Epithelial cell of proximal tubule (primary cell): ENCODE measurements at regions not wholly inside any gene's neighbourhood (a gene's known extent, or its start where the extent isn't known, plus 50 kb on each side); places are given as distances from the start of the nearest gene placed in this dataset.
"Not testable (repeated sequence)": the region's sequence is repeated elsewhere in the genome, so short reads cannot be mapped to it uniquely, and the experiment has no call there.

ENCODE experiments used
- DNase-seq: peaks from one replicate; pipeline ENCODE4 v3.0.0-alpha.2; 2011; ENCODE audit warnings: low read depth
- H3K4me3 ChIP-seq: 2 replicates; pipeline ENCODE4 v1.5.1; 2011; ENCODE audit warnings: low read depth, mild to moderate bottlenecking, low read length
- CTCF ChIP-seq: conservative IDR thresholded peaks from 2 replicates; pipeline ENCODE4 v1.5.1; 2012; ENCODE audit warnings: low read depth, mild to moderate bottlenecking, low read length

GRCh38 chr6:58073263-58073662 is 755.8 kb downstream of the PRIM2 start:
- DNase-seq = no peak
- no peak overlapping the region for H3K4me3 ChIP-seq
- TF ChIP-seq CTCF = no peak

DNA sequence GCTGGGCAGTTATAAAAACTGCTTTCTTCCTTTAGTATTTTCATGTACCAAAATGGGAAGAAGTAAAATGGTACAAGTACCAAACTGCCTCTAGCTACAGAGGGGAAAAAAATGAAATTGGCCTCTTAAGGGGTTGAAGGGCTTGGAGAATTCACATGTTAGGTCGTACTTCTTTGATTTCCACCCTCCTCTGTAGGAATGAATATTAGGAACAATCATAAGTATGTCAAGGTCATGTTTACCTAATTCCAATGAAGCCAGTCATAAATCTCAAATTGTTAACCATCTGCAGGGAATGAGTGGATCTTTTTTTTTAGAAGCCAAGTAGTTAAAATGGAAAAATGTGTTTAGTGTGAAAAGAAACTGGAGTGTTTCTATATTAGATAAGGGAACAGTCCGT is 772.6 kb downstream of the PRIM2 start:
- not testable (repeated sequence) for H3K4me3 ChIP-seq, DNase-seq

DNA sequence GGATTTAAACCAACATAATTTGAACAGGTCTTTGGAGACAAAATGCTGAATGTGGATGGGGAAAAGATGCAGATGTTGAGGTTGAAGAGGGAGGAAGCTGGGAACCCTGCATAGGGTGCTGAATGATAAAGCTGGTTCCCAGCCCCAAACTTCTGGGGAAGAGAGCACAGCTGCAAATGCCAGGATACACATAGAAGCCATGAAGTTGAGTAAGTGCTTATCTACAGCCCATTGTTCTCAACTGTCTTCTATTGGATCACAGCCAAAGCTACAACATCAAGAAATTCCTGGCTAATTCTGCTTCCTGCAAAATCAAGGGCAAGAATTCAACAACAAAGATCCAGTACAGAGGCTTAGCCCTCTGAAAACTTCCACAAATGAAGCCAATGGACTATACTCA is 779.8 kb downstream of the PRIM2 start:
- H3K4me3 ChIP-seq, DNase-seq: not testable (repeated sequence)

DNA sequence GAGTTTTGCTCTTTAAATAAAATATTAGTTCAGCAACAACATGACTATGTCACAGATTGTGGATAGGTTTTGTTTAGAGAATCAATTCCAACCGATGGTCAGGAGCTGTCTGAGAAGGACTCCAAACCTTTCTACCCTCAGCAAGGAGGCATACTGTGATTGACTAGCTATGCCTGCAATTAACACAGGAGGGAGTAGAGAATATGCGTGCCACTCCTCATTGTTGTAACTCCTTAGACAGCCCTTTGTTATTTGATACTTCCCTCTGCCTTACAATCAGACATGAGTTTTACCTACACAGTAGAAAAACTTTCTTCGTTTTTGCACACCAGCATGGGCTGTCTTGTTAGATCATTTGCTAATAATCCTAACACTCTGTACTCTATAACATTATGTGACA is 796.5 kb downstream of the PRIM2 start:
- no peak overlapping the region for H3K4me3 ChIP-seq
- TF ChIP-seq CTCF = no peak
- DNase-seq = no peak

- not testable (repeated sequence) for H3K4me3 ChIP-seq, DNase-seq
Observed at GRCh38 chr6:58117162-58117561, 799.7 kb downstream of the PRIM2 start.

DNA sequence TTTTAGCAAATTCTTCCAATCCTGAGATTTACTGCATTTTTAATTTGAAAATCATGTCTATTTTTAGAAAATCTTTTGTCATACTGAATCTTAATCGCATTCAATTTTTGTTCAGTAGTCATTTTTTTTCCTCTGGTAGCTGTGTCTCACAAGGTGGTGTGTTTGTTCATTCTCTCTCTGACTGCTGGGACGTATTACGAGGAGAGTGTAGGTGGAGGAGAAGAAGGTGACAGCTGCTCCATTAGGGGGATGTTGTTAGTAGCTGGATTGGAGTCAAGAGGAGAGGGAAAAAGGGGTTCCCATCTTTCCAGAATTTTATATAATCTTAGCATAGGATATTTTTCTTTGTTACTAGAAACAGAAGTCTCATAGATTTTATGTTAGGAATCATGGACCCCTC is 804.2 kb downstream of the PRIM2 start:
- H3K4me3 ChIP-seq, DNase-seq: not testable (repeated sequence)

GRCh38 chr6:58123770-58124169 is 806.3 kb downstream of the PRIM2 start:
- H3K4me3 ChIP-seq, DNase-seq: not testable (repeated sequence)

DNA sequence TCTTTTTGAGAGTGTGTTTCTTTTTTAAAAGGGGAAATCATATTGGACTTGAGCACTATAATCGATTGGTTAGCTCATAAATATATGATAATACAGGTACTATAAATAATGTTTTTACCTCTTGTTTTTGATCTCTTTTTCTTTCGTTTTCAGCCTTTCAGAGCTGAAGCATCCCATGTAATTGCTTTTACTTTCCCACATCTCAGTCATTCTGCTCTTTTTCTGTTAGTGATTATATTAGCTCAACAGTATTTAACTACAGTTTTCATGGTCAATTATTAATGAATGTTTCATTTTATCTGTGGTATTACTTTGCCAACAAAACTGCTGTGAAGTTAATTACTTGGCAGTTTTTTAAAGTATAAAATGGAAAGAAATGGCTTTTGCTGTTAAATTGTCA is 811.1 kb downstream of the PRIM2 start:
- not testable (repeated sequence) for DNase-seq, H3K4me3 ChIP-seq

- not testable (repeated sequence) for H3K4me3 ChIP-seq, DNase-seq
Observed at GRCh38 chr6:58129098-58129497, 811.7 kb downstream of the PRIM2 start.

- DNase-seq, H3K4me3 ChIP-seq: not testable (repeated sequence)
Observed at GRCh38 chr6:58139746-58140145, 822.3 kb downstream of the PRIM2 start.

DNA sequence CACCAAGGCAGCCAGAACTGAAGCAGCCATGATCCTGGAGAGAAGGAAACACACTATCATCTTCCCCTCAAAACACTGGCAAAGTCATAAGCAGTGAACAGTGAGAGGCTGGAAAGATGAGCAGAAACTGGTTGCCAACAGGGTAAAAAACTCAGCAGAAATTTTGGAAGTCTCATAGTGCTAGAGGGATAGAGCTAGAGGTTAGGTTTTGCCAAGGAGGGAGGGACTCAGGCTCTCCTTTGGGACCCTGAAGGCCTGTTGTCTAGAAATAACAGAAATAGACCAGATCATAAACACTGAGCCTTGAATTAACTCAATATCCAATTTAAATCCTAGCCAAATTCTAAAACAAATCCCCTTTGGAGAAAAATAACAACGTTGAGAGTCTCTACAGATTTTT is 853.6 kb downstream of the PRIM2 start:
- H3K4me3 ChIP-seq, DNase-seq: not testable (repeated sequence)

DNA sequence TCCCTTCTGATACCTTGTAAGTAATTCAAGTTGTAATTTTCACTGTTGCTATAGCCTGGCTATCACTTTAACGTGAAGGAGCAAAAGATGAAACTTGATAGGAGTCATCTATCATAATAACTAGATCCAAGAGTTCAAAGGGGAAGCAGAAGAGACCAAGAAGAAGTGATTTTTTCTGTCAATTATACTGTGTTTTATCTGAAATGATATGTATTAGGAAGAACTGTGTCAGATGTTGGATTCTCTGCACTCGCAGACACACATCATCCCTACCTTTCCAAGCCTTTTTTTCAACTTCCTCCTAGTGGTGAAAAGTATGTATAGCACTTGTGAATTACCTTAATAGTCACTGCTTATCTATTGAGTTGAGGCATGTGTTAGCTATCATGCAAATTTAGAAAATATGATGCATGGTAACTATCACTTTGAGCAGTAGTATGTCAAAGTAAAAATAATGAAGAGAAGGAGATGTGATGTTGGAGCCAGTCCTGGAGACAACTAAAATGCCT is 864.2 kb downstream of the PRIM2 start:
- not testable (repeated sequence) for H3K4me3 ChIP-seq, DNase-seq

DNA sequence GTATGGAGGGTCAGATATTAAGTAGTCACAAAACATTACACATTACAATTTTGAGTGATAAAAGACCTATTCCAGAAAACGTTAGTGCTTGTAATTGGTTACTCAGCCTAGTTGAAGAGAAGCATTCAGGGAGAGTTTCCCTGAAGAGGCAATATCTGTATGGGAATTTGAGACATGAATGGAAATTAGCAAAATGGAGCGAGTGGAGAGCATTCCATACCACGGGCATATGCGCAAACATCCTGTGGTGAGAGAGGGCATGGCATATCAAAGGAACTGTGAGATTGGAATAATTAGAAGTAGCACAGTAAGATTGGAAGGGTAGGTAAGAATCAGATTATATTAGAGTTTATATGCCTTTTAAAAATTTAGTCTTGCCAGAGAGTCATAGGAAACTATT is 867.9 kb downstream of the PRIM2 start:
- not testable (repeated sequence) for DNase-seq, H3K4me3 ChIP-seq

DNA sequence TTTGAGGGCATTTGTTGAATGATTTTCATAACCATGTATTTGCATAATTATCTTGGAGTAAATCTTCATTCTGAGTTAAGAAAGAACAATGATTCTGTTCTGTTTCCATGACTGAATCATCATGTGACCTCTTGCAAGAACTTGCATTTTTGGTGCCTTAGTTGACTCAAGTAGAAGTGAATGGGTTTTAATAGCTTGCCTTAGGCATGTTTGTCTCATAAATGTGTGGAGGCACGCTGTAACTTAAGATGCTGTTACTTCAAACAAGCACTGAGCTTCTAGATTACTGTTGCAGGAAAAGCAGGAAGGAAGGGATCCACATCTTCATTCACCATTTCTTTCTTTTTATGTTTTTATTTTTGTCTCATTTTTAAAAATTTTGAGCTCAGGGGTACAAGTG is 875.8 kb downstream of the PRIM2 start:
- DNase-seq, H3K4me3 ChIP-seq: not testable (repeated sequence)
